ENCODE measurements at regions not wholly inside any gene's neighbourhood (a gene's known extent, or its start where the extent isn't known, plus 50 kb on each side); places are given as distances from the start of the nearest gene placed in this dataset.

- TF ChIP-seq, protein P1, sequence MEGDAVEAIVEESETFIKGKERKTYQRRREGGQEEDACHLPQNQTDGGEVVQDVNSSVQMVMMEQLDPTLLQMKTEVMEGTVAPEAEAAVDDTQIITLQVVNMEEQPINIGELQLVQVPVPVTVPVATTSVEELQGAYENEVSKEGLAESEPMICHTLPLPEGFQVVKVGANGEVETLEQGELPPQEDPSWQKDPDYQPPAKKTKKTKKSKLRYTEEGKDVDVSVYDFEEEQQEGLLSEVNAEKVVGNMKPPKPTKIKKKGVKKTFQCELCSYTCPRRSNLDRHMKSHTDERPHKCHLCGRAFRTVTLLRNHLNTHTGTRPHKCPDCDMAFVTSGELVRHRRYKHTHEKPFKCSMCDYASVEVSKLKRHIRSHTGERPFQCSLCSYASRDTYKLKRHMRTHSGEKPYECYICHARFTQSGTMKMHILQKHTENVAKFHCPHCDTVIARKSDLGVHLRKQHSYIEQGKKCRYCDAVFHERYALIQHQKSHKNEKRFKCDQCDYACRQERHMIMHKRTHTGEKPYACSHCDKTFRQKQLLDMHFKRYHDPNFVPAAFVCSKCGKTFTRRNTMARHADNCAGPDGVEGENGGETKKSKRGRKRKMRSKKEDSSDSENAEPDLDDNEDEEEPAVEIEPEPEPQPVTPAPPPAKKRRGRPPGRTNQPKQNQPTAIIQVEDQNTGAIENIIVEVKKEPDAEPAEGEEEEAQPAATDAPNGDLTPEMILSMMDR (IDR thresholded peaks at IDR 0.05; ENCODE audit: low read depth, low read length), result no peak
- no peak for TF ChIP-seq POLR2A (IDR thresholded peaks at IDR 0.05; ENCODE audit: extremely low read depth, insufficient read length)
Observed at GRCh38 chr7:49583440-49583839, 190.0 kb upstream of the VWC2 start.
